ENCODE measurements at regions not wholly inside any gene's neighbourhood (a gene's known extent, or its start where the extent isn't known, plus 50 kb on each side); places are given as distances from the start of the nearest gene placed in this dataset.

DNA sequence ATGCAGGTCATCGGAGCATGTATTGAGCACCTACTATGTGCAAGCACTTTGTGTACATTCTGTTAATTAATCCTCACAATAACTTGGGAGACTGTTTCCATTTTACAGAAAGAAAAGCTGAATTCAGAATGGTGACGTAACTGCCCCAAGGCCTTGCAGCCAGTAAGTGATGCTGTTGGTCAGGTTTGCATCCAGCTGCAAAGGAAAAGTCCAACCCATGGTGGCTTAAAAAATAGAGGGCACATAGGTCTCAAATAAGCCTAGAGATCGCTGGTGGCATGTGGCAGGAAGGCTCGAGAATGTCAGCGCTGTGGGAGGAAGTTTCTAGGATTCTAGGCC lies 83.8 kb upstream of the CHST15 start:
- TF ChIP-seq CTCF (IDR thresholded peaks at IDR 0.05; ENCODE audit: poor library complexity) (no peak), EZH2 (IDR thresholded peaks at IDR 0.05; ENCODE audit: borderline replicate concordance) (no peak)
